HL-60 (cell line): ENCODE measurements at regions not wholly inside any gene's neighbourhood (a gene's known extent, or its start where the extent isn't known, plus 50 kb on each side); places are given as distances from the start of the nearest gene placed in this dataset.

Experiments used
- DNase-seq, 2 experiments: peaks; one replicate each; pipeline ENCODE4 v3.0.0-alpha.2; 2010 to 2020; ENCODE audit warnings: low read depth in 1 of 2, low spot score in 1 of 2
- H3K27ac ChIP-seq: fragments of 250-450 bp; sonication (Bioruptor Pico); replicated peaks from 2 replicates; pipeline ENCODE4 v1.5.1; 2020; ENCODE audit warnings: mild to moderate bottlenecking, moderate library complexity
- H3K27me3 ChIP-seq: fragments of 250-450 bp; sonication (Bioruptor Pico); 2 replicates; pipeline ENCODE4 v1.5.1; 2021; ENCODE audit warnings: mild to moderate bottlenecking, moderate library complexity; ENCODE audit not compliant: insufficient read depth, poor library complexity, severe bottlenecking
- H3K4me3 ChIP-seq: replicated peaks from 2 replicates; pipeline ENCODE4 v1.5.1; 2011; ENCODE audit warnings: mild to moderate bottlenecking, control low read depth, low read length; ENCODE audit not compliant: insufficient read depth
- CTCF ChIP-seq: IDR thresholded peaks from one replicate; pipeline ENCODE4 v1.5.1; 2011; ENCODE audit warnings: low read length, control low read depth, inconsistent platforms; ENCODE audit not compliant: insufficient read depth
- GABPA ChIP-seq: IDR thresholded peaks from 2 replicates; pipeline ENCODE4 v1.6.1; 2012; ENCODE audit warnings: low read depth
- POLR2AphosphoS5 ChIP-seq: IDR thresholded peaks from 2 replicates; pipeline ENCODE4 v1.6.1; 2012; ENCODE audit warnings: low read depth
- REST ChIP-seq: IDR thresholded peaks from 2 replicates; pipeline ENCODE4 v1.6.1; 2012; ENCODE audit warnings: low read depth; ENCODE audit not compliant: insufficient replicate concordance
- SPI1 ChIP-seq: IDR thresholded peaks from 2 replicates; pipeline ENCODE4 v1.6.1; 2012; ENCODE audit warnings: low read depth, mild to moderate bottlenecking, borderline replicate concordance

- no peaks in the 10 kb centered on the region for H3K27me3 ChIP-seq
- TF ChIP-seq REST (no peak), SPI1 (no peak), GABPA (no peak), CTCF (no peak)
- no peak overlapping the region for H3K4me3 ChIP-seq
- DNase-seq: no peak
- H3K27ac ChIP-seq: no peak overlapping the region
Observed at GRCh38 chr16:79899716-79900115, 299.2 kb upstream of the MAF start.

GRCh38 chr16:79899316-79899715, 298.8 kb upstream of the MAF start:
- TF ChIP-seq POLR2AphosphoS5 (no peak), REST (no peak), GABPA (no peak), SPI1 (no peak), CTCF (no peak)
- no peak overlapping the region for H3K4me3 ChIP-seq
- DNase-seq: no peak
- no peaks in the 10 kb centered on the region for H3K27me3 ChIP-seq
- H3K27ac ChIP-seq: no peak overlapping the region

GRCh38 chr16:79898703-79899102, 298.2 kb upstream of the MAF start:
- TF ChIP-seq SPI1: no peak
- TF ChIP-seq REST: no peak
- TF ChIP-seq GABPA: no peak
- no peak for TF ChIP-seq POLR2AphosphoS5
- TF ChIP-seq CTCF: no peak

More at GRCh38 chr16:79898703-79899102, 298.2 kb upstream of the MAF start:
- Histone ChIP-seq H3K4me3 (no peak overlapping the region), H3K27ac (no peak overlapping the region), H3K27me3 (no peaks in the 10 kb centered on the region)
- no peak for DNase-seq
